Astrocyte of the cerebellum (primary cell): ENCODE measurements at regions not wholly inside any gene's neighbourhood (a gene's known extent, or its start where the extent isn't known, plus 50 kb on each side); places are given as distances from the start of the nearest gene placed in this dataset.

Experiments used
- DNase-seq: peaks from one replicate; pipeline ENCODE4 v3.0.0-alpha.2; 2011; ENCODE audit warnings: low read depth
- H3K4me3 ChIP-seq: 2 replicates; pipeline ENCODE4 v1.5.1; 2011; ENCODE audit warnings: mild to moderate bottlenecking, low read depth, low read length, moderate library complexity
- CTCF ChIP-seq: IDR thresholded peaks from 2 replicates; pipeline ENCODE4 v1.5.1; 2012; ENCODE audit warnings: low read length, low read depth, moderate library complexity, mild to moderate bottlenecking; ENCODE audit errors: missing control alignments
- in situ Hi-C: cut with HindIII; loops from 2 replicates; pipeline ENCODE4 v1.10.0; 2017; ENCODE audit warnings: low sequenced_read_pairs

DNA sequence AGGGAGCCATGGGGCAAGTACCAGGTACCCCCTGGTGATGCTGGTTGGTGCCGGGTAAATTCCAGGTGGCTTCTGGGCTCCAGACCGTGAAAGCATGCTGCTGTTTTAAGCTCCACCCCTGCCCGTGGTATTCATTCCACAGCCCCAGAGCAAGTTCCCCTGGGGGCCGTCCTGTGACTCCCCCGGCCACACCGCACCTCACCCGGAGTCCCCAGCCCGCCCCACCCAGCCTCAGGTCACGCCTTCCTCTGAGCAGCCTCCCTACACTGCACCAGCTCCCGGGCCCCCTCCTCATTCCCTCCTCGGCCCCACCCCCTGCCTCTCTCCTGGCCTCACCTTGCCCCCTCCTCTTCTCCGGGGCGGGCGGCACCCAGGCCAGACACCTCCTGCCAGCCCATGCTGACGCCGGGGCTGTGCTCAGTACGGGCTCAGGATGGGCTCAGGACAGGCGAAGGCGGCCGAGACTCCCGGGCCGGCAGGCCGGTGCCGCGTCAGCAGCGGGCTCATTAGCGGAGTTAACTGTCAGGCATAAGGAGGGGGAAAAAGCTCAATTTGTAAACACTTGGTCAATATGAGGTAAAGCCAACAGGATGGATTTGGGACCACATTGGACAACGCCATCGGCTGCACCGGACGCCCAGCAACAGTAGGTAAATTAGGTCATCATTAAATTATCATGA, 127.4 kb downstream of the FAM53A start:
- DNase-seq, result no peak
- in situ Hi-C loops, result no loop called here
- H3K4me3 ChIP-seq, result no peak overlapping the region
- no peak for TF ChIP-seq CTCF

- H3K4me3 ChIP-seq, result no peak overlapping the region
- no peak for TF ChIP-seq CTCF
- in situ Hi-C loops, result no loop called here
- no peak for DNase-seq
Observed at GRCh38 chr4:1554876-1555265, 129.2 kb downstream of the FAM53A start.

GRCh38 chr4:1554246-1554875, 129.8 kb downstream of the FAM53A start:
- no peak for TF ChIP-seq CTCF
- DNase-seq, result no peak
- in situ Hi-C loops, result no loop called here

DNA sequence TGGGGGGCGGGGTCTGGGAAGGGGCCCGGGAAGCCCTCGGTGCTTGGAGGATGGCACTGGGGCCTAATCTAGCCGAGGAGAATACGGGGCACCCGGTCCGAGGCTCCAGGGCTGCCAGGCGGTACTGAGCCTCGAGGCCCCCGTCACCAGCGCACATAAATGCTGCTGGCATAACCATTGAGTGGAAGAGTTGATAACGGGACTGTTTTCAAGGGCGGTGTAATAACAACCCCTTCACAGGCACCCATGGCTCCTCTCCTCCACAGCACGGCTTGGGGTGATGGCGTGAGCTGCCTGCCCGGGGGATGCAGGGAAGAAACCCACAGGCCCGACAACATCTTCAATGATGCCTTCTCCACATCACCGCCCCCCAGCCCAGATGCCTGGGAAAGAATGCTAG, 130.7 kb downstream of the FAM53A start:
- in situ Hi-C loops, result no loop called here
- DNase-seq, result no peak
- no peak overlapping the region for H3K4me3 ChIP-seq
- no peak for TF ChIP-seq CTCF

More at GRCh38 chr4:1554246-1554875, 129.8 kb downstream of the FAM53A start:
- H3K4me3 ChIP-seq, result no peak overlapping the region

- in situ Hi-C loops, result no loop called here
Observed at GRCh38 chr4:1552451-1552850, 131.7 kb downstream of the FAM53A start.

DNA sequence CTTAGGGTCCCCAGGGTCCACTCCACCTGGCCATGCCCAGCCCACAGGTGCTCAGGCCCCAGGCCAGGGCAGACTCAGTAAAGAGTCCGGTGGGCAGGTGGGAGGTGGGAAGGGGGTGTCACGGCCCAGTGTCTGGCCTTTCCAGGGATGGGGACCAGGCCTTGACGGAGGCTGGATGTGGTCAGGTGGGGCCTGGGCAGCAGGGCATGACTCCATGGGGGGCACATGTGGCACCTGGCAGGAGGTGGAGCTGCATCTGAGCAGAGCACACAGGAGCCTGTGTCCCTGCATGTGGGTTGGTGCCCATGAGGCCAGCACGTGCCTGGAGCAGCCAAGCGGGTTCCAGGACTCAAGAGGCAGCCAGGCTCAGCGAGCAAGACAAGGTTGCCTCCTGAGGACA, 132.9 kb downstream of the FAM53A start:
- in situ Hi-C loops, result no loop called here
- H3K4me3 ChIP-seq, result no peak overlapping the region
- DNase-seq, result no peak
- no peak for TF ChIP-seq CTCF

More at GRCh38 chr4:1552451-1552850, 131.7 kb downstream of the FAM53A start:
- TF ChIP-seq CTCF, result no peak
- no peak for DNase-seq
- H3K4me3 ChIP-seq, result no peak overlapping the region
